COLO668 (cell line): ENCODE measurements at regions not wholly inside any gene's neighbourhood (a gene's known extent, or its start where the extent isn't known, plus 50 kb on each side); places are given as distances from the start of the nearest gene placed in this dataset.

Experiments
- DNase-seq: peaks from one replicate; lab custom pipeline; 2025; ENCODE audit not compliant: unreplicated experiment; lab: John Stamatoyannopoulos, UW

DNA sequence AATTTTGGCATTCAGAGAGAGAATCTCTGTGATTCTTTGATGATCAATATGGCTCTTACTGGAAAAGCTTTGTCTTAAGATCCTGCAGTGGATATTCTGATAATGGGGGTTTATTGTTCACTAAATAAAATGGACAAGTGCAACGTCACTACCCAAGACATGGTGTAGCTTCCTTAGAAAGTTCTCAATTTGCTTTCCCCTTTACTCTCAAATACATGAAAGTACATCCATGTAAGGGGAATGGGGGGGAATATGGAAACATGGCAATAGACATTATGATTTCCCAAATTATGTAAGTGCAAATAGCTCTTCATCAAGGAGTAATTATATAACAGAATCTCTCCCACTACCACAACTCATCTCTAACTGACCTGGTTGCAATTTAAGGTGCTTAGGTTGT, 126.3 kb upstream of the DPYD start:
- no peak for DNase-seq

DNA sequence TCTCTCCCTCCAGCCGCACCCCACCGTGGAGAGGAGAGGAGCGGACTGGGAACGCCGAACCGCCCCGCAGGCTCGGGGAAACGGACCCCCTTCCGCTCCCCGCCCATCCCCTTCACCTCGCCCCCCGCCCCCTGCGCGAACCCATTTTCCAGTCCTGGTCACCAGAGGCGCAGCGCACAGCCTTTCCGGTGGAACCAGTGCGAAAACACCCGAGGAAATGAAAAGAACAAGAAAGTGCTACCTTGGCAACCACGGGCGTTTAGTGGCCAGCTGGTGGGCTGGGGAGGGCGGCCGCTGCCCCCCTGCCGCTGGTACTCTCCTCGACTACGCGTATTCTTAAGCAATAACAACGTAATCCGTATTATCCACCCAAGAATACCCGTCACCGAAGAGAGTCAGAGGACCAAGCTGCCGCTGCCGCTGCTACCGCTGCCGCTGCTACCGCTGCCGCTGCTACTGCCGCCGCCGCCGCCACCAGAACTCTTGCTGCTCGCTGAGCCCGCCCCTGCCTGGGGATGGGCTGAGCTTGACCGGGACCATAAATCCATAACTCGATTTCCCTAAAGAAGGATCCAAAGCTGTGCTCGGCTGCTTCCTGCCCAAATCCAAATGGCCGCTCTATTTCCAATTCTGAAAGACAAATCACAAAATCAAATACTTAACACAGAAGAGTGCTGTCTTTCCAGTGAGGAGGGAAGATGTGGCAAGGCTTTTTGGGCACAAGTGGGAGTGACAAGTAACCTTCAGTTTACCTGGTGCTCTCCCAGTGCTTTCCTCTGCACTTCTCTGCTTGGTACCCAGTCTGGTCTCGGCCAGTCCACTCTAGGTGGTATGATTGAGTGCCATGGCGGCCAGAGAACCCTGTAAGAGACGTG, 125.2 kb upstream of the DPYD start:
- DNase-seq, result peak; percentile 48

DNA sequence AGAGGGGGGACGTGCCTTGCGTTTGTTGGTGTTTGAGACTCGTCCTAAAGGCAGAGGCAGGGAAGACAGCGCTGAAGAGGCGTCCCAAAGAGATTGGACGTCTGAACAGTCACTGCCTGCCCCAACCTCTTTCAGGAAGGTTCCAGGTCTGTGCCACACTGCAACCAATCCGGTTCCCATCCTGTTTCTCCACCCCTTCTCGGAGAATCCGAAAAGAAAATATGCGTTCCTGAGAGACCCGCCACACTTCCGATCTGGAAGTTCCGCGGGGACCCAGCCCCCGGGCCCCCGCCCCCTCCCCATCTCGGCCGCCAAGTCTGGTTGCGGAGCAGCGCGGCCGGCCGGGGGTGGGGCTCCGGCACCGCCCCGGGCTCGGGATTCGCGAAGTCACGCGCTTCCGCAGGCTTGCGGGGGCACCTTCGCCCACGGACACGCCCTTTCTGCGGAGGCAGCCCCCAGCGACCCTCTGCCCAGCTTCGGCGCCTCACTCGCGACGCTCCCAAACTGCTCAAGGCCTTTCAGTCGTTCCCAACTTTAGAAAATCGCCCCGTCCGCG, 124.5 kb upstream of the DPYD start:
- peak; percentile 38 for DNase-seq

DNA sequence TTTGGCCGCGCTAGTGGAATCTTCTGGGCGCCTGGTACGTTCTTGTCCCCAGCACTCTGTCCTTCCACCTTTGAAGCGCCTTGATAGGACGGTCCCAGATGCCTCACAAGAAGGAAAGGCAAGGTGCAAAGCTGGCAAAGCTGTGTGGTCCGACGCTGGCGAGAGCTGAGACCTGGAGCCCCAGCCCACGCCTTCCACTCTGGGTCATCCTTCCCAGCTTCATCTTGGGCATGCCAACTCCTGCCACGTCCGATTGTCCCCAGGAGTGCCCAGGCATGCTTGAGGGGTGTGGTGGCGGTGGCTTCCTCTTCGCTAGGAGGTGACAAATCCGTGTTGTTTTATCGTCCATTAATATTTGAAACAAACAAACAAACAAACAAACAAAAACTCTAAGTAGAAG, 123.9 kb upstream of the DPYD start:
- no peak for DNase-seq

DNA sequence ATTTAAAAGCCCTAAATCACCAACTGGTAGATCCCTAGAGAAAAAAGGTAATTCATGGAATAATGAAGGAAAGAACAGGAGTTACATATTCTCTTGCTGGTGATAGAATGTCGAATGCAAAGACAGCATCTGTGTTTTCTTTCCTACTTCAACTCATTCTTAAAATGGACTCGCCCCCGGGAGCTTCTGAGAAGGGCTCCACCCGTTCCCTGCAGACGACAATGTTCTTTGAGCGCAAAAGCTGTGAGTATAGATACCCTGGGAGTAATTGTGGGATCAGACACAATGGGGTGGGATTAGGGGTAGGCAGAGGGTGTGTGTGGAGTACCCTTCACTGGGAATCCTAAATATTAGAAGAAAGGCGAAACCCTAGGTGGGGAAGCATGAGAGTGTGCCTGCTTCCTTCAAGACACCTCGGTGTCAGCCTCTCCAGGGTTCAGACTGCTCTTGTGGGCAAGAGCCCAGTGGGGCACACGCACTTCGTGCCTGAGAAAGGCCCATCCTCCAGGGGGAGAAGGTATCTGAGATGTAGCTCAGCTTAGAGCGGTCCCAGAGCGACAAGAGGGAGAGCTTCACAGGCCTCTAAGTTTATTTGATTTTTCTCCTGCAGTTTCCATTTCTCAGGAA, 123.3 kb upstream of the DPYD start:
- DNase-seq, result no peak

DNA sequence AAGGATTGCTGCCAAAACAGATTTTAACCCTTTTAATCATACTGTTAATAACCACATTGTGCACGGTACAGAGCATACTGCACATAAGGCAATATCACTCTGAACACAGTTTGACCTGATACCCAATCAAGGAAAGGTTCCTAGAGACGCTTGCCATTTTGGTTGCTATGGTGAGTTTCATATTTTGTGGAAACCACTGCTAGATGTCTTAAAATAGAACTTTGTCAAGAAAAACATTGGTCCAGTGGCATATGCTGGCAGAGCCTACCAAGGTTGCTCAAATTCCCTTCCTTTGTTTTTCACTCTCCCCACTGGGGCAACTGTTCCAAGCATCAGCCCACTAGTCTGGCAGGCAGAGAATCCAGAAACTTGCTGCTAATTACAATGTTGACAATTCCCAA, 114.8 kb upstream of the DPYD start:
- no peak for DNase-seq

DNA sequence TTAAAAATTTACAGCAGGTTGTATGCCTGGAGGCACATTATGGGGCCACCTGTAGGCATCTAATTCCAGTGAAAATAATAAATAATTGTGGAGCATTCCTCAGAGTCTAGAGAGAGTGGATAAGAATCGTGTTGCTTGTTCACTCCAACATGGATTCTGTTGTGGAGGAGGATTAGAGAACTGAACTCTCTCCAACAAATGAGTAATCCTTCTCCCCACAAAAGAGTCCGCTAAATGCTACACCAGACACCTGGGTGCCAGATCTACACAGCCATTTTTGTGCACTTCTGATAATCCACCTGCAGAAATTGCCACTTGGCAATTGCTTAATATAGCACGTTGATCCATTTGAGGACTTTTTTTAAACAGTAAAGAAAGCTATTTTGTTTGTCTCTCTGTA, 113.7 kb upstream of the DPYD start:
- no peak for DNase-seq

DNA sequence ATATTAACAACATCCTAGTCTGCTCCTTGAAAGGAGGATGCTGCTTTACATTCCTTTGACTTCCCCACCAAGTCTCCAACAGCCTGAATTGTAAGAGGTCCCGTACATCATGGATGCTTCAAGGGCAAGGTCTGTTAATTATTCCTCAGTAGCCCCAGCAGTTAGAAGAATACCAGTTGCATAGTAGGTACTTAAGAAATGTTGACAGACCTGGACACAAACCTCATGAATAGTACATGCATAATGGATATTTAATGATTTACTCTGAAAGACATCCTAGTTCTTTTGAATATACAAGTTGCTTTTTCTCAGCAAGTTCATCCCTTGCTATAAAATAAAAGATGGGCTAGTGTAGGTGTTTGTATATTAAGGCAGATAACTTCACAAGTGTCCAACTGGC, 112.1 kb upstream of the DPYD start:
- DNase-seq, result no peak

DNA sequence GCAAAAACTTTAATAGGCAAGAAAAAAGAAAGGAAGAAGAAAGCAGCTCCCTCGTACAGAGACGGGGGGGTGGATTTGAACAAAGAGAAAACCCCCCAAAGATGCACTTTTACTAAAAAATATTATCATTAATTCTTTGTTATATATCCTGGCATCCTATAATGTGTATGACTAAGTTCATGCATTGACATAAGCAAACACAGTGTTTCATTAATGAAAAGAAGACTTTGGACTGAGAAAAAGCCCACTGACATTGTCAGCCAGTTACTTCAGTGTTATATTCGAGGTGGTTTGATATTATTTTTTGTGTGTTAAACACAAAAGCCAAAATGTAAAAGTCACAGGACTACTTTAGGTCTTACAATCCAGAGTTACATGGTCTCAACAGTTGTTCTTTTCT, 110.1 kb upstream of the DPYD start:
- DNase-seq, result no peak

DNA sequence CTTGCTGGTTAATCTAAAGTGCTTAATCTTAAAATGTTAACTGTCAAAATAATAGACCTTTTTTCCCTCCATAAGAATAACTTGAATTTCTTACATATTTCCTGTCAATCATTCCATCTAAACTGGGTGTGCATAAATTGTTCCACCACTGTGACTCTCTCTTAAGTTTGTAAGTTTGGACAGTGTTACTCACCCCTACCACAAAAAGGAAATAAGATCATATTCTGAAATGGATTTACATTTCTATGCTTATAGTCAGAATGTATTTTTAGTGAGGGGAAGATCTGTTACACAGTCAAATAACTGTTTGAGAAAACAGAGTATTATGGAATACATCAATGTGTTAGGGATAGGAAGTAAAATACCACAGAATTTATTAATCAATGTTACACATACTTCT, 109.6 kb upstream of the DPYD start:
- DNase-seq, result no peak

DNA sequence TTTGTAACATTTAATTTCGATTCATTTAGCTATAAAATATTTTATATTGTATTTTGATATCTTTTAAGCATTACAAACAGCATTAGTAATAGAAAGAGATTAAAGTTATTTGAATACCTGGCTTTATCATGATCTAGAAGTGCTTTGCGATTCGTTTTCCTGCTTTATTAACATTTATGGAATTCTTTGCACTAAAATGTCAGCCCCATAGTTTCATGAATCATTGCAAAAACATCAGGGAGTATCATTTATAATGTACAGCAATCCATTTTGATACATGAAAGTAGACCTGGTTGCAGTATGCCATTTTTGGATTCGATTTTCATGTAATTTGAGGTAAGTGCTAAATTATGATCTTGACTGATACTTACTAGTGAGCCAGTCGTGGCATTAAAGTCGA, 108.0 kb upstream of the DPYD start:
- DNase-seq, result no peak

DNA sequence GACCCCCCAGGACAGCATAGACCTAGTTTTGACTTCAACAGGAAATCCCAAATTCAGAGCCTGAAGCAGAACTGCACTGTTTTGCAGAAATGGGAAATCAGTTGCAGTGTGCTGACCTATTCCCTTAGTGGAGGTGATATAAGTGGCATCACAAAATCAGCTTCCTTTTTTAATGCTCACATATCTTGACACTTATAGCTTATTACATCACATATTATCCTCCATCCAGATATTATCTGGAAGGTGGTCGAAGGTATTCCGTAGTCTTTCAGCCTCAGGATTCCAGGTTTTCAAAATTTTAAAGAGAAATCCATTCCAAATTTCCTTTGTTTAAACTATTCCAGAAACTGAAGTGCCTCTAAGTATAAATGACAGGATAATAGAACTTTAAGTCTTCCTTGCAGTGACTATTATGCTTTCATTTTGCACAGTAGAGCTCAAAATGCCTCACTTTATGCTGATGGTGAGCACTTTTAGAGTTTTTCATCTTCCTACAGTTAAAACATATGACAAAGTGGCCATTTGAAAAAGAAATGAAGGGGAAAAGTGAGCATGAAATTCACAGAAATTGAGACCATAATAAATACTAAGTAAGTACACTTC, 106.4 kb upstream of the DPYD start:
- no peak for DNase-seq

DNA sequence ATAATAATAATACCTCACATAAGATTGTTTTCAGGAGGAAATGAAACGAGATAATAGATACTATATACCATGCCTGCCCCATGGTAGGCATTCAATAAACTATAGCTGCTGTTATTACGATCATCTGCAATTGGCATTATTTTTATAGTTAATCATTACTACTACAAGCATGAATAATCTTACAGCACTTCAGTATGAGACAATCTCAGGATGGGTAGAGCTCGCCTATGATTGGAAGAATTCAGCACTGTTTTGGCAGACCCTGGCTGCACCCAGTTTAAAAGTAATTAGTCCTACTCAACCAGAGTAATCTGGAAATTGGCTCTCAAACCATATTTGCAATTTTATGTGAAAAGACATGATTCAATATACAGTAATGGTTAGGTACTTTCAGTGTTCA, 105.0 kb upstream of the DPYD start:
- DNase-seq, result no peak

DNA sequence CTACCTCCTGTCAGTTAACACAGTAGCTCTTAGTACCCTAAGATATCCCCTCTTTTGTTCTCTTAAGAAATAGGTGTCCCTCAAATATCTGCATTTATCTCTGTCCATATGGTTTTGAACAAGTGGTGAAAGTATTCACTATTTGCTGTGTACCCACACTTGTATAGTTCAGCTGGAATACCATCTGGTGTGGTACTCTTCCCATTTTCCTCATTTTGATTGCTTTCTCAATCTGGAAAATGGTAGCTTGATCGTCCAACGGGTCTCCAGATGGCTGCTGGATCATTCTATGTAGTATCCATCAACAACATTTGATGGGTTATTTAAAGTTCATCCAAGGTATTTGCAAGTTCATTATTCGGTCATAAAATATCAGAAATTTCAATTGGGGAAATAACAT, 100.3 kb upstream of the DPYD start:
- DNase-seq, result no peak

DNA sequence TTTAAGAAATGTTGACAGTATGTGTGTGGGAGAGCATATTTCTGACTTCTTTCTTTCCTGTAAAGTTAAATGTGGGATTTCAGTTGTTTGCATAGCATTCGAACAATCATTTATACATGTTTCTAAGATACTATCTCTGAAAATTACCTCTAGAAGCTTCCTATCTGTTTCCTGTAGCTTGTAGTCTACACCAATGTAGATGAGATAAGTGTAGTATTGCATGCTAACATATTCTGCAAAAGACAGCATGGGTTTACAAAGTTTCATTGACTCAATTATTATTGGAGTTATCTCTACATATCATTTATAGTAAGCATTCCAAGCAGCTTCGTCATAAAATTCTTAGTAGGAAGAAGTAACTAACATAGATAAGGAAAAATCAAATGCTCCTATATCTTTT, 98.9 kb upstream of the DPYD start:
- no peak for DNase-seq

DNA sequence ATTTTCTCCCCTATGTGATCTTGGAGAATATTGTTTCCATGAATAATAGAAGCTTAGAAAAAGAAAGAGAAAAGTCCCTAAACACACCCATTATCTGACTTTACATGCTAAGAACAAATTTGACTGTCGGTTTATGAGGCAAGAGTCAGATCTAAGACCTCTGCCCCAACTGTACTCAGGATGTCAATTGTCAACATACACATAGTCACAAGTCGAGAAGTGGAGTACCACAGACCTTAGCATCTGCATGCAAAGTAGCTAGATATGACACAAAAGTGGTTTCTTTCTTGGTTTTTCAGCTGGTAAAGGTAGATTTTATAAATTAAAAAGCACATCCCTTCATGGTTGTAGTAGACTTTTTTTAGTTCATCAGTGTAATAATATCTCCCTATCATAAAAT, 97.2 kb upstream of the DPYD start:
- DNase-seq, result no peak

DNA sequence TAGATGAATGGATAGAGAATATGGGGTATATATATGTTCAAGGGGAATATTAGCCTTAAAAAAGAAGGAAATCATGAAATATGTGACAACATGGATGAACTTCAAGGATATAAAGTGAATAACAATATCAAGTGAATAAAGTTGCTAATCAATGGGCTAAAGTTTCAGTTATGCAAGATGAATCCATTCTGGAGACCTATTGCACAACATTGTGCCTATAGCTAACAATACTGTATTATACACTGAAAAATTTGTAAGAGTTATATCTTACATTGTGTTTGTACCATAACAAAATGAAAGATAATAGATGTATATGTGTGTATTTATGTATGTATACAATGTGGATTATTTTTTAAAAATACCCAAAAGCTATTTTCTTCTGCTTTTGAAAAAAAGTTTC, 96.3 kb upstream of the DPYD start:
- no peak for DNase-seq

DNA sequence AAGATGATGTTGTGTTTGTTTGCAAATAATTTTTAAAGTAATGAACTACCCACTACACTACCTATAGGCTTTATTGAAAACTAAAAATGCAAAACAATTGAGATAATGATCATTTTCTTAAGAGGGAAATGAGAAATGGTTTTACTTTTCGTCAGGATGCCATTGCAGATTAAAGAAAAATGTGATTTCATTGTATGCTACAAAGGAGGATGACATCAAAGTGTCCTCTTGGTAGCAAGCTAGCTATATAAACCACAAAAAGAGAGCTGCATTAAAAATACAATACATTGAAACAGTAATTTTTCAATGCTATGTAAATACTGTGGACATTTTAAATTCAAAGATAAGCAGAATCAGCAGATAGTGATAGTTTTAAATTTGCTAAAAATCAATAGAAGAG, 87.5 kb upstream of the DPYD start:
- DNase-seq, result no peak

DNA sequence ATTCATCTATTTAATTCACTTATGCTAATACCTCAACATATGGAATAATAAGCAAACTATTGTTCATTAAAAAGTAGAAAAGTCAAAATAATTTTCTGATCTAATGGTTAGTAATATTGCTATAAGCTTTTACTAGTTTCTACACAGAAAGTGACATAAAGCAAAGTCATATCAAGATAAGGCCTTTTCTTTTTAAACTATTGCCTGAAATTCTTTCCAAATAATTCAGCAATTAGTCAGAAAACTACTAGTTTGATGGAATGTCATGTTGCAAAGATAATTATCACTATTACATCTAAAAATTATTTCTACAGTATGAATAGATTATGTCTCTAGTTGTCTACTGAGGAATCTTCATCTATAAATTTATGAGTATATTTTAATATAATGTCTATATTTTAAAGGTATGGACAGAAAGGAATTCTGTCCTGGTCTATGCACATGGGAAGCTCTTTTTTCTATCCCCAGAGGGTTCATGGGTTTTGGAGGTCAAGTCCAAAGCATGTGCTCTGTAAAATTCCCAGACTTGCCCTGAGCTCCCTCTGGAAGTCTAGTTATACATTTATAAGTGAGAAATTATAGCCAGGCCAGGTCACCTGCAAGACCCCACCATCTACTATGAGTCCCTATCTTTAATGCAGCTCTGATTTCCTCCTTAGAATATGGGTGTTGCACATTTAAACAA, 84.6 kb upstream of the DPYD start:
- no peak for DNase-seq

DNA sequence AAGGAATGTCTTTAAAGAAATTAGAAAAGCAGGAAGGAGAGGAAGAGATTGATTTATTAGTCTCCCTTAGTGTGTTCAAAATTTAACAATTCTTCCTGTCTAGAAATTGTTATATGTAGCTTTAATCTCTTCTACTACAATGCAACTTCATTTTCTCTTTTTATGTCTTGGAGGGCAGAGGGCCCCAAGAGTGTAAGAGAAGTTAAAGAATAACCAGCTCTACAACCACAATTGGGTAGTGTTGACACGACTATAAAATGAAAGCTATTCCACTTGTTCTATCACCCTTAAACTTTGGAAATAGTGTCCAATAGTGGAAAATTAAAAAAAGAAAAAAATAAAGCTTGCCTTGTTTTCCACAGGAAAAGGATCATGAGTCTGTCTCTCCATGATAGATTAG, 82.6 kb upstream of the DPYD start:
- DNase-seq, result no peak

DNA sequence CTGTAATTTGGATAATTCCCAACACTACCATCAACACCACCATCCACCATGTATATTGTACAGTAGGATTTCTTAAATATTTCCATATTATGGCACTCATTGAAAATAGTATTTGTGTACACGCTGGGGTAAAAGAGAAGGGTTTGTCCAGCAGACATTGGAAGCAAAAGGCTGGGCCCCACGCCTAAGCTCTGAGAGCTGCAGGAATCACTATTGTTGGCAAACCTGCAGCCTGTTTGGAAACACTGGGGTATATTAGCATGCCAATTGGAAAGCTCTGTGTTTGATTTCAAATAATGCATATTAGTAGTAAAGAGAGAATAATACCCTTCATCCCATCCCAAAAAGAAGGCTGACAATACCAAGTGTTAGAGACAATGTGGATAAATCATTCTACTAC, 81.5 kb upstream of the DPYD start:
- no peak for DNase-seq

DNA sequence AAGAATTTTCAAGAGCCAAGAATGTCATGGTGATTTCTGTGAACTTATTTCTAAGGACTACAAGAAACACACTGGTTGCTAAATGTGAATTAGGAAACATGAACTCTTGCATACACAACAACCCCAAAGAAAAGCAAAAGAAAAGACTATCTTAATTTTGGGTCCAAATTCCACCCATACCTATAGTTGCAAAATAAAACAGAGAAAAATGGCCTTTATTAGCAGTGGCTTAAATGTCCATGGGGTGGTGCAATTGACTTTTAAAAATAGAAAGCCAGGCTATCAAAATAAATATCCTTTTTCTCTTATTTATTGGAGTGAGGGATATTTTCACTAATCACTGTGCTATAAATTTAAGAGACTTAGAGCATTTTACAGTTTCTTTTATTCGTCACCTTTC, 80.9 kb upstream of the DPYD start:
- no peak for DNase-seq
